Activated CD4-positive, alpha-beta T cell treated with anti-CD3 and anti-CD28 coated beads, Interleukin-2, amount 50 U/mL, for 24 hours (primary cell): ENCODE measurements at regions not wholly inside any gene's neighbourhood (a gene's known extent, or its start where the extent isn't known, plus 50 kb on each side); places are given as distances from the start of the nearest gene placed in this dataset.

Experiments
- DNase-seq, 2 donors: peaks; one replicate each; pipeline ENCODE4 v3.0.0-alpha.2; 2020; ENCODE audit warnings: low read depth in 1 of 2, low spot score in 1 of 2

GRCh38 chr10:4095166-4095917 is 310.3 kb upstream of the KLF6 start:
- DNase-seq, result no peak

GRCh38 chr10:4094751-4095150 is 309.7 kb upstream of the KLF6 start:
- no peak for DNase-seq

DNA sequence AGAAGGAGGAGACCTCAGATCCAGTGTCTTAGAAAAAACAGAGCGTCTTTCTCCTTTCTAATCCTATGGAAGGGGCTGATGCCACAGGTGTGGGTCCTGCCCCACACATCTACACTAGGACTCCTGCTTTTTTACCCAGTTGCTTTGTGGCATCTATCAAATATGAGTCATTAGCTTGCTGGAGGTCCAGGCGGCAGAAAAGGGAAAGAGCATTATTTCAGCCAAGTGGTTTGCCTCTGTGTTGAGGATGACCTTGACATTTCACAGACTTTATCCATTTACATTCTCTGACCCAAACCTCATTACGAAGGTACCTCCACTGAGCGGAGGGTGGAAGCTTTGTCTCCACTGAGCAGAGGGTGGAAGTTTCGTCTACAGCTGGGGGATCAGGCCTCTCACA is 308.4 kb upstream of the KLF6 start:
- DNase-seq, result no peak

DNA sequence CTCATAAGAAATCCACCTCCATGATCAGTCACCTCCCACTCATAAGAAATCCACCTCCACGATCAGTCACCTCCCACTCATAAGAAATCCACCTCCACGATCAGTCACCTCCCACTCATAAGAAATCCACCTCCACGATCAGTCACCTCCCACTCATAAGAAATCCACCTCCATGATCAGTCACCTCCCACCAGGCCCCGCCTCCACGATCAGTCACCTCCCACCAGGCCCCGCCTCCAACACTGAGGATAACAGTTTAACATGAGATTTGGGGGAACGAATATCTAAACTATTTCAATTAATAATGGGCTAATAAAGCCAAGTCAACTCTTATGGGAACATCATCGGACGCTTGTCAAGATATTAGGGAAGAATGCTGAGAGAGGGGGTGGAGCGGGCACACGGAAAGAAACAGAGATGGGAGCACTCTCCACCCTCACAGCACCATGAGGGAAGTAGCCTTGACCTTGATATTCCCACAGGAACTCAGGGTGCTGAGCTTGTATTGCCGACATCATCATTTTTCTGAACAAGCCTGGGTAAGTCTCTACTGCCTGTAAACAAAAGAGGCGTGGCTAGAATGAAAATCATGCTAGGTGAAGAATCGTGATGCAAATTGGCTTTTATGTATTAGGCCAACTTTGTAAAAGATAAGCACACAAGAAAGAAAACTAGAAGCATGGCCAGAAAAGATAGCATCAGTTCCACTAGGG is 303.5 kb upstream of the KLF6 start:
- DNase-seq, result no peak

- DNase-seq, result no peak
Measured at GRCh38 chr10:4086131-4086898, 301.3 kb upstream of the KLF6 start.

- DNase-seq, result no peak
Measured at GRCh38 chr10:4083509-4084003, 298.5 kb upstream of the KLF6 start.

GRCh38 chr10:4082861-4083260 is 297.9 kb upstream of the KLF6 start:
- no peak for DNase-seq

DNA sequence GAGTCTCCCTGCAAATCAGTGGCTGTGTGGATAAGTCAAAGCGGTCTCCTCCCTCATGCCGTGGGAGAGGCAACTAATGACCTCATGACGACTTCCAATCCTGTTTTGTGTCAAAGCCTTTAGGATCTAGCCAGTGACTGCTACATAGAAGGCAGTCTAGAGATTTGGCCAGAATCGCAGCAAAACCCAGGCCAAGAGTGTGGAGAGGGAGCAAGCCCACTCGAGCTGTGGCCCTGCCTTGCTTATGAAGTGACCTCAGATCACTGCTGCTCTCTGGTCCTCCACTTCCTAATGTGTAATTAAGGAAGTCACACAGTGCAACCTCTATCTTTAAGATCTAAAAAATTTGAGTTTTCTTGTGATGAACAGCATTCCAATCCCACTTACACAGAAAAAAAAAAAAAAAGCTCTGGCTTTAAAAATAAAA is 296.7 kb upstream of the KLF6 start:
- no peak for DNase-seq

- no peak for DNase-seq
Measured at GRCh38 chr10:4080225-4080805, 295.3 kb upstream of the KLF6 start.

- DNase-seq, result no peak
Measured at GRCh38 chr10:4079803-4080202, 294.8 kb upstream of the KLF6 start.

DNA sequence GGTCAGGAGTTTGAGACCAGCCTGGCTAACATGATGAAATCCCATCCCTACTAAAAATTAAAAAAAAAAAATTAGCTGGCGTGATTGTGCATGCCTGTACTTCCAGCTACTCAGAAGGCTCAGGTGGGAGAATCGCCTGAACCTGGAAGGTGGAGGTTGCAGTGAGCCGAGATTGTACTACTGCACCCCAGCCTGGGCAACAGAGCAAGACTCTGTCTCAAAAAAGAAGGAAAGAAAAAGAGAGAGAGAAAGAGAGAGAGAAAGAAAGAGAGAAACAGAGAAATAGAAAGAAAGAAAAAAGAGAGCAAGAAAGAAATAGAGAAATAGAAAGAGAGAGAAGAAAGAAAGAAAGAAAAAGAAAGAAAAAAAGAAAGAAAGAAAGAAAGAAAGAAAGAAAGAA is 292.8 kb upstream of the KLF6 start:
- no peak for DNase-seq

DNA sequence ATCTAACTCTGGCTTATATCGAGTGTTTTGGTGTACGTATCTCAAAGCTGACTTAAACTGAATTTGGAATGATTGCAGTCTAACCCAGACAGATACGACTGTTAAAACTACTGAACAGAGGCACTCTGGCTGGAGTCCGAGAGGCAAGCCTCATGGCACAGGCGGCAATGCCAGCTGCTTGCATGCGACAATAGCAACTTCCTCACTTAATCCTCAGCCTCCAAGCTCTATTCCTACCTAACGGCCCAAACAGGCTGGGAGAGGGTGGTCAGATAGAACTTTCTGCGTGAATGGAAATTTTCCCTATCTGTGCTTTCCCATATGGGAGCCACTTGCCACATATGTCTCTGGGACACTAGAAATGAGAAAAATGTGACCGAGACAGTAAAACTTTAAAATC is 292.0 kb upstream of the KLF6 start:
- DNase-seq, result no peak

DNA sequence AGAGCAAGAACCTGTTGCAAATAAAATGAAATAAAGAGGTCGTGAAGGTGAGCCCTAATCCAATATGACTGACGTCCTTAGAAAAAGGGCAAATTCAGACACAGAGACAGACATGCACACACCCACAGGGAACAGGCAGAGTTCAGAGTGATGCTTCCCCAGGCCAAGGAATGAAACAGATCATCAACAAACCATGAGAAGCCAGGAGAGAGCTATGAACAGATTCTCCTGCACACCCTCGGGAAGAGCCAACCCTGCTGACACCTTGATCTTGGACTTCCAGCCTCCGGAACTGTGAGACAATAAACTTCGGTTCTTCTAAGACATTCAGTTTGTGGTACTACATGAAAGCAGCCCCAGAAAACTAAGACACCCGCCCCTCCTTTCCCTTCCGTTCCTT is 290.4 kb upstream of the KLF6 start:
- no peak for DNase-seq

DNA sequence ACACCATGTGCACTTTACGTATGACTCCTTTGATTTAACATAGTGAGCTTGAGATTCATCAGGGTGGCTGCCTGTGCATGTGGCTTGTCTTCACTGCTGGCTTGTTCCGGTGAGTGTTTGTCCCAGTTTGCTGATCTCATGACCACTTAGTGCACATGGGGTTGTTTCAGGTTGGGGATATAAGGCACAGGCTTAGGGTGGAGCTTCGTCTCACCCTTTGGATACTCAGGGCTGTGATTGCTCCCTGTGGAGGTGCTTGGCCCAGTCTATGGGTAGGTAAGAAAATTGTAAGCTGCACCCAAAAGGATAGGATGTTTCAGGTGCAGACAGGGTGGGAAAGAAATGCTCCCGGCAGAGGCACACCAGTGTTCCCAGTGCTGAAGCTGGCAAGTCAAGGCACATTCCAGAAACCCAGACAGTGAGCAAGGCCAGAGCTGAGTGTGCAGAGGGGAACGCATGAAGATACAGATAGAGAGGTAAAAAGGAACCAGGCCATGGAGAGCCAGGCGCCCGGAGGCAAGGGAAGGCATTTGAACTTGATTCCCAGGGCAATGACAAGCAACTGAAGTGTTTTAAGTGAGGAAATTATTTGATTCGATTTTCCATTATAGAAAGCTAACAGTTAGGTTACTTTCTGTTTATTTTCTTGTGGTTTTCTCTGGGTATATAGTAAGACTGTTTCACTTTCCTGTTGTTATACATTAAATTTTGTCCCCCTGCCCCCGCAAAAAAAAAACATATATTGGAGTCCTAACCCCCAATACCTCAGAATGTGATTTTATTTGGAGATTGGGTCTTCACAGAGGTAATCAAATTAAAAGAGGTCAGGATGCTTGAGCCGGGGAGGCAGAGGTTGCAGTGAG is 289.8 kb upstream of the KLF6 start:
- no peak for DNase-seq

DNA sequence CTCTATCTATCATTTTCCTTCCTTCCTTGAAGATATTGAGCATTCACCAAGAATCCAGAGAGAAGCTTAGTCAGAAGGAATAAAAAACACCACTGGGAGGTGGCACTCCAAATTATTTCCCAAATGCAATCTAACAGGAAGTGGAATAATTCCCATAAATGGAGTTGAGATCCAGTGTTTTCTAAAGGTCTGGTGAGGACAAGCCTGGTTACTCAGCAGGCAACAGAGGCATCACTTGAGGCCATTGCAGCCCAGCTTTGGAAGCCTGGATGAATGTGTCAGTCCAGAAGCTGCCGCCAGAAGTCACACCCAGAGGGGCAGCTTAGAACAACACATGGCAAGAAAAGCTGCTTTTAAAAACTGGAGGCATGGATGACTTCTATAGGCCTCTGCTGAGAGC is 288.9 kb upstream of the KLF6 start:
- DNase-seq, result no peak

- DNase-seq, result no peak
Measured at GRCh38 chr10:4070921-4071660, 286.1 kb upstream of the KLF6 start.

DNA sequence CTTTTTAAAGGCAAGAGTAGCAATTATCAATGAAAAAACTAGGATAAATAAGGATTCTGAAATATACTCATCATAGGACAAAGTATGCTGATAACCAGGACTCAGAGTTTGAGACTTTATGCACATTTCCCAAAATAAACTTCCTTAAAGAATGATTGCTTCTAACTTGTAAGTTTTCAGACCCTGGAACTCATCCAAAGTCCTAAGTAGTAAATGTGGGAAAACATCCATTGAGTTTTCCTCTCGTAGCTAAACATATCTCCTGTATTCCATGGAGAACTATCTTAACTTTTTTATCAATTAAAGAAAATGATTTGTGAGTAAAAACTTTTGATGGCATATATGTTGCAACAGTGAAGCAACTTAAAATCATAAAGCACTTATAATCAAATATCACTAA is 285.2 kb upstream of the KLF6 start:
- DNase-seq, result no peak

- DNase-seq, result no peak
Measured at GRCh38 chr10:4069491-4069890, 284.5 kb upstream of the KLF6 start.

DNA sequence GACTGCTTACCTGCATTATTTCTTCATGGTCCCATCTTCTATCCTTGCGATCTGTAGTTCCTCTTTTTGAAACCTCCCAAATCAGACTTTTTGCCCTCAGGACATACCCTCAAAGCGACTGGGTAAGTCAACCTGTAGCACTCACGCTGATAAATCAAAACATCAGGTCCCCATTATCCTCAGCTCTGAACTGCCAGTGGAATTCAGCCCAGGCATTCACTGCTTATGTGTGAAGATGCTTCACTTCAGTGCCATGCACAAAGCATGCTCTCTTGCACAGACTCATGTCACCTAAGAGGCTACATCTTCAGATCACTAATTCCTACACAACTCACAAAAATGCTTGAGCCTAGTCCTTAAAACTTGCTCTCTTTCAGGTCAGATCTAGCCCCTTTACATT is 283.6 kb upstream of the KLF6 start:
- DNase-seq, result no peak
